SK-N-SH (cell line): ENCODE measurements at regions not wholly inside any gene's neighbourhood (a gene's known extent, or its start where the extent isn't known, plus 50 kb on each side); places are given as distances from the start of the nearest gene placed in this dataset.

ENCODE experiments used
- CTCF ChIA-PET: fragments of 300-600, 350-600 bp; formaldehyde crosslinking; extraction: SDS; loops from one replicate; lab custom pipeline; 2021; lab: Yijun Ruan, JAX
- POLR2A ChIA-PET: fragments of 350-600 bp; sonication (Branson Sonifier 250); formaldehyde crosslinking; extraction: SDS; loops from one replicate; lab custom pipeline; 2020; ENCODE audit warnings: antibody characterized with exemption, inconsistent platforms; lab: Yijun Ruan, JAX
- DNase-seq: peaks from one replicate; pipeline ENCODE4 v3.0.0; 2012
- H2AFZ ChIP-seq: fragments of 200-600 bp; sonication (generic); 2 replicates; pipeline ENCODE4 v1.8.1; 2016; ENCODE audit warnings: antibody characterized with exemption, mild to moderate bottlenecking, low read depth
- H3F3A ChIP-seq: fragments of 200-600 bp; sonication (generic); replicated peaks from 2 replicates; pipeline ENCODE3; 2016; ENCODE audit warnings: antibody characterized with exemption, mild to moderate bottlenecking; ENCODE audit not compliant: insufficient read depth
- H3K27ac ChIP-seq, 2 experiments: fragments of 200-500 bp in 1 of 2; fragments of 200-600 bp in 1 of 2; sonication (Bioruptor generic) in 1 of 2; sonication (generic), shearing (Covaris generic) in 1 of 2; 2 replicates each; pipeline versions ENCODE4 v1.5.1 to v1.6.1; 2014 to 2016; ENCODE audit warnings: low read depth in 2 of 2, inconsistent platforms in 1 of 2, low read length in 1 of 2, mild to moderate bottlenecking in 1 of 2, mixed read lengths in 1 of 2
- H3K27me3 ChIP-seq: fragments of 200-600 bp; sonication (generic), shearing (Covaris generic); 2 replicates; pipeline ENCODE4 v1.6.1; 2016; ENCODE audit warnings: mixed run types; ENCODE audit not compliant: insufficient read depth
- H3K36me3 ChIP-seq, 2 experiments: fragments of 200-500 bp in 1 of 2; fragments of 200-600 bp in 1 of 2; sonication (Bioruptor generic) in 1 of 2; sonication (generic) in 1 of 2; replicated peaks in 1 of 2; 2 replicates each; pipeline versions ENCODE3 to v1.5.1; 2014 to 2016; ENCODE audit warnings: low read length in 1 of 2, mild to moderate bottlenecking in 1 of 2; ENCODE audit not compliant: insufficient read depth in 2 of 2, control insufficient read depth in 1 of 2
- H3K4me1 ChIP-seq, 2 experiments: fragments of 200-500 bp in 1 of 2; fragments of 200-600 bp in 1 of 2; sonication (Bioruptor generic) in 1 of 2; sonication (generic), shearing (Covaris generic) in 1 of 2; 2 replicates each; pipeline versions ENCODE4 v1.5.1 to v1.6.1; 2014 to 2016; ENCODE audit warnings: low read depth in 1 of 2, low read length in 1 of 2, mixed run types in 1 of 2; ENCODE audit not compliant: insufficient read depth in 2 of 2, control insufficient read depth in 1 of 2
- H3K4me2 ChIP-seq: fragments of 200-600 bp; sonication (generic), shearing (Covaris generic); 2 replicates; pipeline ENCODE4 v1.6.1; 2017; ENCODE audit warnings: mixed run types
- H3K4me3 ChIP-seq, 2 experiments: fragments of 200-500 bp in 1 of 2; fragments of 200-600 bp in 1 of 2; sonication (Bioruptor generic) in 1 of 2; sonication (generic), shearing (Covaris generic) in 1 of 2; 2 replicates each; pipeline versions ENCODE4 v1.5.1 to v1.8.1; 2014 to 2016; ENCODE audit warnings: low read depth in 2 of 2, inconsistent platforms in 1 of 2, low read length in 1 of 2, mild to moderate bottlenecking in 1 of 2, mixed read lengths in 1 of 2, moderate library complexity in 1 of 2
- H3K79me2 ChIP-seq: fragments of 200-600 bp; sonication (generic); 2 replicates; pipeline ENCODE4 v1.8.1; 2017; ENCODE audit warnings: mild to moderate bottlenecking; ENCODE audit not compliant: insufficient read depth
- H3K9ac ChIP-seq: fragments of 200-600 bp; sonication (generic); 2 replicates; pipeline ENCODE4 v1.6.1; 2017; ENCODE audit warnings: mixed run types
- H3K9me2 ChIP-seq: fragments of 200-600 bp; sonication (generic); 2 replicates; pipeline ENCODE4 v1.6.1; 2017; ENCODE audit warnings: mixed run types
- H3K9me3 ChIP-seq: fragments of 200-600 bp; sonication (generic); 2 replicates; pipeline ENCODE4 v1.6.1; 2017; ENCODE audit warnings: mixed run types, mild to moderate bottlenecking, moderate library complexity
- H4K20me1 ChIP-seq: fragments of 200-600 bp; sonication (generic); 2 replicates; pipeline ENCODE4 v1.6.1; 2017; ENCODE audit warnings: mild to moderate bottlenecking, mixed run types; ENCODE audit not compliant: insufficient read depth
- EP300 ChIP-seq, 2 experiments: IDR thresholded peaks; 2 replicates each; pipeline versions ENCODE4 v1.4.0 to v1.6.1; 2012; ENCODE audit warnings: borderline replicate concordance in 1 of 2, low read depth in 1 of 2, low read length in 1 of 2
- EZH2phosphoT487 ChIP-seq: fragments of 200-600 bp; sonication (generic); IDR thresholded peaks from 2 replicates; pipeline ENCODE4 v1.6.1; 2017; ENCODE audit warnings: low read depth, mixed run types, mild to moderate bottlenecking, antibody characterized with exemption, moderate library complexity, borderline replicate concordance
- NFIC ChIP-seq: IDR thresholded peaks from 2 replicates; pipeline ENCODE4 v1.4.0; 2012; ENCODE audit warnings: borderline replicate concordance
- POLR2AphosphoS5 ChIP-seq: IDR thresholded peaks from 2 replicates; pipeline ENCODE4 v1.6.1; 2012; ENCODE audit warnings: low read depth, low read length
- RAD21 ChIP-seq: IDR thresholded peaks from 2 replicates; pipeline ENCODE4 v1.6.1; 2012; ENCODE audit warnings: mild to moderate bottlenecking, low read length
- RXRA ChIP-seq: IDR thresholded peaks from 2 replicates; pipeline ENCODE4 v1.4.0; 2012; ENCODE audit warnings: low read depth, mild to moderate bottlenecking, borderline replicate concordance
- SIN3A ChIP-seq: IDR thresholded peaks from 2 replicates; pipeline ENCODE4 v1.6.1; 2012; ENCODE audit warnings: low read depth, mild to moderate bottlenecking, low read length, moderate library complexity, borderline replicate concordance
- SMC3 ChIP-seq: IDR thresholded peaks from 2 replicates; pipeline ENCODE4 v1.6.1; 2012; ENCODE audit warnings: low read depth, low read length, improper control_type of control experiment
- TAF1 ChIP-seq: IDR thresholded peaks from 2 replicates; pipeline ENCODE4 v1.6.1; 2012; ENCODE audit warnings: low read depth, mild to moderate bottlenecking, low read length, moderate library complexity, borderline replicate concordance
- WGBS: methylation state at CpG from one replicate; pipeline ENCODE4 v1.1.6; 2017; ENCODE audit warnings: low lambda C conversion rate; 5-methylcytosine and 5-hydroxymethylcytosine counted together
- TF ChIP-seq, protein P1 (sequence below): fragments of 150-350 bp; IDR thresholded peaks from 2 replicates; pipeline ENCODE4 v1.6.1; 2017; ENCODE audit warnings: antibody characterized with exemption, low read length, low read depth, borderline replicate concordance
- TF ChIP-seq, protein P2 (sequence below): IDR thresholded peaks from 2 replicates; pipeline ENCODE4 v1.4.0; 2012; ENCODE audit warnings: low read depth, borderline replicate concordance
- TF ChIP-seq, protein P3 (sequence below): IDR thresholded peaks from 2 replicates; pipeline ENCODE4 v1.4.0; 2012; ENCODE audit warnings: low read depth, borderline replicate concordance

DNA sequence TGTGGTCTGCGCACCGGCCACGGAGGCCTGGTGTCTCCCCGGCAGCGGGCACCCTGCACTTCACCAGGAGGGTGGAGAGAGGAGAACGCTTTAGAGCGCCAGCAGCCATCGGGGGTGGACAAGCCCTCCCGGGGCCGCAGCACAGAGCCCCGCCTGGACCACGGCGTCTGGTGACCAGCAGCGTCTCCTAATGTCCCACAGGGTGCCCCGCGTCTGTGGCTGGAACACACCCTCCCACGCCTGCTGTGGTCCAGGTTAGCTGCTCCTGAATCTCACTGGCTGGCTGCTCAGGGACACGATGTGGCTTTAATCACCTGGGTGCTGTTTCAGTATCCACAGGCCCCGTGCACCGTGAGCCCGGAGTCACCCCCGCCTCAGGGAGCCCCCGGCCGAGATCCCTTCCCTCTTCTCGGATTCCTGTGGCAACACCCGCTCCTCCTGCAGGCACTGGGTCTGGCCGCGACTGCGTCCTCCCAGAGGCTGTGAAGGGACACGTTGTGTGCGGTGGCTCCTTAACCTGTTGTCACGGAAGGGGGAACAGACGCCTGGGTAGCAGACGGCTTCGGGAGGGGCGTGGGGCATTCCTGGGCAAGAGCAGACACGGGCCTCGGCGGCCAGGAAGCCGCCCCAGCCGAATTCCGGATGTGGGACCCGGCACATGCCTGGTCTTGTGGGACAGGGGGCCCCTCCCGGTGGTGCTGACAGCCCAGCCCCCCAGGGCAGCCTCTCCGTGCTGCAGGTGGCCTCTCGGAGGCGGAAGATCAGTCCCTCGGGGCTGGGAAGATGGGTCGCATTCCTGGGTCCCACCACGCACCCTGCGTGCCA lies 78.9 kb downstream of the FOXL3 start:
- Histone ChIP-seq H3K4me3 (no peak overlapping the region), H3K27me3 (peaks cover 6% of the 10 kb centered on the region; the same call in 1 of the 2 replicates), H3K9ac (no peak overlapping the region), H3K9me3 (no peaks in the 10 kb centered on the region), H3F3A (no peaks in the 10 kb centered on the region), H3K36me3 (no peaks in the 10 kb centered on the region), H3K4me1 (peaks cover 4 to 5% of the 10 kb centered on the region in 2 experiments; a peak in 2 of 4 replicates), H3K4me2 (no peak overlapping the region), H4K20me1 (no peaks in the 10 kb centered on the region), H3K79me2 (no peaks in the 10 kb centered on the region), H3K27ac (no peak overlapping the region), H3K9me2 (no peaks in the 10 kb centered on the region), H2AFZ (no peak overlapping the region)
- POLR2A ChIA-PET, result no interaction called here
- 74% methylated on average over 25 of the region's 51 CpGs for WGBS
- CTCF ChIA-PET, result no interaction called here
- TF ChIP-seq, protein P1, sequence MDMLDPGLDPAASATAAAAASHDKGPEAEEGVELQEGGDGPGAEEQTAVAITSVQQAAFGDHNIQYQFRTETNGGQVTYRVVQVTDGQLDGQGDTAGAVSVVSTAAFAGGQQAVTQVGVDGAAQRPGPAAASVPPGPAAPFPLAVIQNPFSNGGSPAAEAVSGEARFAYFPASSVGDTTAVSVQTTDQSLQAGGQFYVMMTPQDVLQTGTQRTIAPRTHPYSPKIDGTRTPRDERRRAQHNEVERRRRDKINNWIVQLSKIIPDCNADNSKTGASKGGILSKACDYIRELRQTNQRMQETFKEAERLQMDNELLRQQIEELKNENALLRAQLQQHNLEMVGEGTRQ, result no peak
- TF ChIP-seq EP300 (IDR thresholded peaks at IDR 0.05; ENCODE audit: borderline replicate concordance in 1 of 2, low read depth in 1 of 2, low read length in 1 of 2) (no peak), TAF1 (no peak), SIN3A (no peak), POLR2AphosphoS5 (no peak), RAD21 (no peak), NFIC (no peak), EZH2phosphoT487 (no peak), SMC3 (no peak), RXRA (no peak)
- TF ChIP-seq, protein P2, sequence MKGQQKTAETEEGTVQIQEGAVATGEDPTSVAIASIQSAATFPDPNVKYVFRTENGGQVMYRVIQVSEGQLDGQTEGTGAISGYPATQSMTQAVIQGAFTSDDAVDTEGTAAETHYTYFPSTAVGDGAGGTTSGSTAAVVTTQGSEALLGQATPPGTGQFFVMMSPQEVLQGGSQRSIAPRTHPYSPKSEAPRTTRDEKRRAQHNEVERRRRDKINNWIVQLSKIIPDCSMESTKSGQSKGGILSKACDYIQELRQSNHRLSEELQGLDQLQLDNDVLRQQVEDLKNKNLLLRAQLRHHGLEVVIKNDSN, result no peak
- TF ChIP-seq, protein P3, sequence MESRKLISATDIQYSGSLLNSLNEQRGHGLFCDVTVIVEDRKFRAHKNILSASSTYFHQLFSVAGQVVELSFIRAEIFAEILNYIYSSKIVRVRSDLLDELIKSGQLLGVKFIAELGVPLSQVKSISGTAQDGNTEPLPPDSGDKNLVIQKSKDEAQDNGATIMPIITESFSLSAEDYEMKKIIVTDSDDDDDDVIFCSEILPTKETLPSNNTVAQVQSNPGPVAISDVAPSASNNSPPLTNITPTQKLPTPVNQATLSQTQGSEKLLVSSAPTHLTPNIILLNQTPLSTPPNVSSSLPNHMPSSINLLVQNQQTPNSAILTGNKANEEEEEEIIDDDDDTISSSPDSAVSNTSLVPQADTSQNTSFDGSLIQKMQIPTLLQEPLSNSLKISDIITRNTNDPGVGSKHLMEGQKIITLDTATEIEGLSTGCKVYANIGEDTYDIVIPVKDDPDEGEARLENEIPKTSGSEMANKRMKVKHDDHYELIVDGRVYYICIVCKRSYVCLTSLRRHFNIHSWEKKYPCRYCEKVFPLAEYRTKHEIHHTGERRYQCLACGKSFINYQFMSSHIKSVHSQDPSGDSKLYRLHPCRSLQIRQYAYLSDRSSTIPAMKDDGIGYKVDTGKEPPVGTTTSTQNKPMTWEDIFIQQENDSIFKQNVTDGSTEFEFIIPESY, result no peak
- DNase-seq, result no peak
